PC-9 (cell line): ENCODE measurements at regions not wholly inside any gene's neighbourhood (a gene's known extent, or its start where the extent isn't known, plus 50 kb on each side); places are given as distances from the start of the nearest gene placed in this dataset.
"Not testable (repeated sequence)": the region's sequence is repeated elsewhere in the genome, so short reads cannot be mapped to it uniquely, and the experiment has no call there.

Source experiments
- EZH2 ChIP-seq: fragments of 200-600 bp; sonication (generic); IDR thresholded peaks from 2 replicates; pipeline ENCODE4 v1.8.0; 2017; ENCODE audit warnings: antibody characterized with exemption, low read depth
- TF ChIP-seq, protein P1 (sequence below): fragments of 200-600 bp; sonication (generic); conservative IDR thresholded peaks from 2 replicates; pipeline ENCODE4 v1.6.1; 2017; ENCODE audit warnings: mixed run types, antibody characterized with exemption, mild to moderate bottlenecking, moderate library complexity

DNA sequence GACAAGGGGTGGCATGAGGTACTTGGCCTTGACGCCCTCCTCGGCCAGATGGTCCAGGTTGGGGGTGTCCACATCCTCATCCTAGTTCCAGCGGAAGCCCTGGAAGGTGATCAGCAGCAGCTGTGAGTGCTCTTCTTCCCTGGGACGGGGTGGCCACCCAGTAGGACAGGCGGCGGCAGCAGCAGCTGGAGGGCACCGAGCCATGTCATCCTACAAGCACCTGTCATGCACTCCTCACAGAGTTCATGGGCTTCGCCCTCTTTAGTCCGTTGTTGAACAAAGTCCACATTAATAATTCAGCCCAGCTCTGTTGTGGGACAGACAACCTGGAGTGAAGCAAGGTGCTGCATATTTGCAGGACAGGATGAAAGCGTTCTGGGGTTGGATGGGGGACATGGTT, 153.4 kb upstream of the CCZ1B start:
- TF ChIP-seq EZH2, result not testable (repeated sequence)
- TF ChIP-seq, protein P1, sequence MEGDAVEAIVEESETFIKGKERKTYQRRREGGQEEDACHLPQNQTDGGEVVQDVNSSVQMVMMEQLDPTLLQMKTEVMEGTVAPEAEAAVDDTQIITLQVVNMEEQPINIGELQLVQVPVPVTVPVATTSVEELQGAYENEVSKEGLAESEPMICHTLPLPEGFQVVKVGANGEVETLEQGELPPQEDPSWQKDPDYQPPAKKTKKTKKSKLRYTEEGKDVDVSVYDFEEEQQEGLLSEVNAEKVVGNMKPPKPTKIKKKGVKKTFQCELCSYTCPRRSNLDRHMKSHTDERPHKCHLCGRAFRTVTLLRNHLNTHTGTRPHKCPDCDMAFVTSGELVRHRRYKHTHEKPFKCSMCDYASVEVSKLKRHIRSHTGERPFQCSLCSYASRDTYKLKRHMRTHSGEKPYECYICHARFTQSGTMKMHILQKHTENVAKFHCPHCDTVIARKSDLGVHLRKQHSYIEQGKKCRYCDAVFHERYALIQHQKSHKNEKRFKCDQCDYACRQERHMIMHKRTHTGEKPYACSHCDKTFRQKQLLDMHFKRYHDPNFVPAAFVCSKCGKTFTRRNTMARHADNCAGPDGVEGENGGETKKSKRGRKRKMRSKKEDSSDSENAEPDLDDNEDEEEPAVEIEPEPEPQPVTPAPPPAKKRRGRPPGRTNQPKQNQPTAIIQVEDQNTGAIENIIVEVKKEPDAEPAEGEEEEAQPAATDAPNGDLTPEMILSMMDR, result not testable (repeated sequence)
